Kidney epithelial cell (primary cell): ENCODE measurements at regions not wholly inside any gene's neighbourhood (a gene's known extent, or its start where the extent isn't known, plus 50 kb on each side); places are given as distances from the start of the nearest gene placed in this dataset.

Source experiments
- DNase-seq: peaks from one replicate; pipeline ENCODE4 v3.0.0-alpha.2; 2010; ENCODE audit warnings: low read depth
- H3K27me3 ChIP-seq: 2 replicates; pipeline ENCODE4 v1.6.0; 2011; ENCODE audit warnings: low read length; ENCODE audit not compliant: control insufficient read depth, insufficient read depth
- H3K36me3 ChIP-seq: 2 replicates; pipeline ENCODE4 v1.5.1; 2011; ENCODE audit warnings: low read length; ENCODE audit not compliant: control insufficient read depth, insufficient read depth
- H3K4me3 ChIP-seq: 2 replicates; pipeline ENCODE4 v1.5.1; 2011; ENCODE audit warnings: low read depth, mild to moderate bottlenecking, control low read depth, low read length
- TF ChIP-seq, protein P1 (sequence below): IDR thresholded peaks from 2 replicates; pipeline ENCODE4 v1.5.1; 2011; ENCODE audit warnings: mild to moderate bottlenecking, moderate library complexity, low read length, control low read depth, inconsistent platforms; ENCODE audit not compliant: insufficient read depth, poor library complexity, severe bottlenecking

DNA sequence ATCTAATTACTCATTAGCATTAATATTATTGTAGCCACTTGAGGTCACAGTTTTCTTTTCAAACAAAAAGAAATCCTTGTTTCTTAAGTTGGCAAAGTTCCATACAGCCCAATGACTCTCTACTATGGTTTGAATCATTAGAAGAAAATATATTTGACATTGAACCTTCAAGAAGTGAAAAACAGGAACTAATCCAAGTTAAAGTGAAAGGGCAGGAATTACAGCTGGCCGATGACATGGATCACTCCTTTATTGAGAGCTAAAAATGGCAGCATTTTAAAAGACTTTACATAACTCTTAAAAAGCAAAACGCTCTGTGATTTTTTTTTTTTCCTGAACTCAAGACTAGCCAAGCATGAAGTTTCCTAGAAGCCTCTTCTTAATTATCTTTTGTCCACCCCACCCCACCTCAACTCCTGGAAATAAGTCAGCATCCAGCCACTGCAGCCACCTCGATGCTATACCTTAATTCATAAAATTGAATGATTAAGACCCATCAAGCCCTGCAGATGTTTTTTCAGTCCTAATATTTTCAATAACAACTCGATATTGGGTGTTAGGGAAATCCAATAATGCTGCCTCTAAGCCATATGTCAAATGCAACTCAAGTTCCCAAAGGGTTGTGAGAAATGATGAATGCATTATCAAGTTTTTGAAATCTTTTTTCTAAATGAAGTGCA is 323.1 kb downstream of the HHIPL2 start:
- H3K27me3 ChIP-seq: no peaks in the 10 kb centered on the region
- no peaks in the 10 kb centered on the region for H3K36me3 ChIP-seq
- no peak for DNase-seq
- TF ChIP-seq, protein P1, sequence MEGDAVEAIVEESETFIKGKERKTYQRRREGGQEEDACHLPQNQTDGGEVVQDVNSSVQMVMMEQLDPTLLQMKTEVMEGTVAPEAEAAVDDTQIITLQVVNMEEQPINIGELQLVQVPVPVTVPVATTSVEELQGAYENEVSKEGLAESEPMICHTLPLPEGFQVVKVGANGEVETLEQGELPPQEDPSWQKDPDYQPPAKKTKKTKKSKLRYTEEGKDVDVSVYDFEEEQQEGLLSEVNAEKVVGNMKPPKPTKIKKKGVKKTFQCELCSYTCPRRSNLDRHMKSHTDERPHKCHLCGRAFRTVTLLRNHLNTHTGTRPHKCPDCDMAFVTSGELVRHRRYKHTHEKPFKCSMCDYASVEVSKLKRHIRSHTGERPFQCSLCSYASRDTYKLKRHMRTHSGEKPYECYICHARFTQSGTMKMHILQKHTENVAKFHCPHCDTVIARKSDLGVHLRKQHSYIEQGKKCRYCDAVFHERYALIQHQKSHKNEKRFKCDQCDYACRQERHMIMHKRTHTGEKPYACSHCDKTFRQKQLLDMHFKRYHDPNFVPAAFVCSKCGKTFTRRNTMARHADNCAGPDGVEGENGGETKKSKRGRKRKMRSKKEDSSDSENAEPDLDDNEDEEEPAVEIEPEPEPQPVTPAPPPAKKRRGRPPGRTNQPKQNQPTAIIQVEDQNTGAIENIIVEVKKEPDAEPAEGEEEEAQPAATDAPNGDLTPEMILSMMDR: no peak
- no peak overlapping the region for H3K4me3 ChIP-seq

GRCh38 chr1:222224156-222224555 is 323.7 kb downstream of the HHIPL2 start:
- no peak for DNase-seq
- H3K36me3 ChIP-seq: no peaks in the 10 kb centered on the region
- H3K27me3 ChIP-seq: no peaks in the 10 kb centered on the region
- TF ChIP-seq, protein P1: no peak
- H3K4me3 ChIP-seq: no peak overlapping the region

- TF ChIP-seq, protein P1: no peak
- no peaks in the 10 kb centered on the region for H3K27me3 ChIP-seq
- H3K36me3 ChIP-seq: no peaks in the 10 kb centered on the region
- DNase-seq: no peak
- no peak overlapping the region for H3K4me3 ChIP-seq
These were observed 324.9 kb downstream of the HHIPL2 start for GRCh38 chr1:222223010-222223409.

DNA sequence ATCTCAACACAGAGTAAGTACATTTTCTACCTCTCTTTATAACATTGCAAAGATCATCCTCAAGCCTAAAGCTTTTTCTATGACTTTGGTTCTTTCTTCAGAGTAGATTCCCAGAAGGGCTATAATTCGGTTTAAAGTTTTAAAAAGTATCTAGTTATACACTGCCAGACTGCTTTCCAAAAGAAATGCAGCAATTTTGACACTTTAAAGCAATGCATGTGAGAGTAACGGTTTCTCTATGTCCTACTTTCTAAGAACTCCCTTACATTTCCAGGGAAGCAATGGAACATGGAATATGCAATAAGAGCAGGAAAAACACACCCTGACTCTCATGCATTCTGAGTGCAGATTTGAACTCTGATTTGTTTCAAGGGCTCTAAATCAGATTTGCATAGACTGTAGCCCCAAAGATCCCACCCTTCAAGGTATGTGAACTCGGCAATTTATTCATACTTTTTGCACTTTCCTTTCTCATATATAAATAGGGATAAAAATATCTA is 331.6 kb downstream of the HHIPL2 start:
- DNase-seq: no peak
- Histone ChIP-seq H3K36me3 (no peaks in the 10 kb centered on the region), H3K4me3 (no peak overlapping the region), H3K27me3 (no peaks in the 10 kb centered on the region)
- TF ChIP-seq, protein P1: no peak

GRCh38 chr1:222210776-222211175 is 337.1 kb downstream of the HHIPL2 start:
- DNase-seq: no peak
- TF ChIP-seq, protein P1: no peak
- Histone ChIP-seq H3K36me3 (no peaks in the 10 kb centered on the region), H3K4me3 (no peak overlapping the region), H3K27me3 (no peaks in the 10 kb centered on the region)

- no peak for DNase-seq
- H3K36me3 ChIP-seq: no peaks in the 10 kb centered on the region
- no peak overlapping the region for H3K4me3 ChIP-seq
- H3K27me3 ChIP-seq: no peaks in the 10 kb centered on the region
- TF ChIP-seq, protein P1: no peak
These were observed 343.4 kb downstream of the HHIPL2 start for GRCh38 chr1:222204475-222204874.
